Activated T-cell treated with anti-CD3 and anti-CD28 coated beads, Interleukin-2, amount 50 U/mL, for 4 hours (primary cell): ENCODE measurements at regions not wholly inside any gene's neighbourhood (a gene's known extent, or its start where the extent isn't known, plus 50 kb on each side); places are given as distances from the start of the nearest gene placed in this dataset.
"Not testable (repeated sequence)": the region's sequence is repeated elsewhere in the genome, so short reads cannot be mapped to it uniquely, and the experiment has no call there.

Experiments
- ATAC-seq, 2 donors: fragments of 200-7000 bp; cut with Tn5 transposase; one replicate each; pipeline ENCODE4 v1.10.0; 2021
- DNase-seq: peaks from one replicate; pipeline ENCODE4 v3.0.0-alpha.2; 2020
- H3K27me3 Mint-ChIP-seq: one replicate; pipeline ENCODE4 v1.8.0; 2021; ENCODE audit warnings: low read depth, mixed read lengths
- H3K36me3 Mint-ChIP-seq: one replicate; pipeline ENCODE4 v1.8.0; 2022; ENCODE audit warnings: mixed read lengths; ENCODE audit not compliant: insufficient read depth
- H3K4me1 Mint-ChIP-seq: one replicate; pipeline ENCODE4 v1.8.0; 2021; ENCODE audit warnings: low read depth, mixed read lengths
- H3K4me3 Mint-ChIP-seq: one replicate; pipeline ENCODE4 v1.8.0; 2021; ENCODE audit warnings: mild to moderate bottlenecking, moderate library complexity, mixed read lengths
- H3K9me3 Mint-ChIP-seq: one replicate; pipeline ENCODE4 v1.8.0; 2021; ENCODE audit warnings: mixed read lengths

DNA sequence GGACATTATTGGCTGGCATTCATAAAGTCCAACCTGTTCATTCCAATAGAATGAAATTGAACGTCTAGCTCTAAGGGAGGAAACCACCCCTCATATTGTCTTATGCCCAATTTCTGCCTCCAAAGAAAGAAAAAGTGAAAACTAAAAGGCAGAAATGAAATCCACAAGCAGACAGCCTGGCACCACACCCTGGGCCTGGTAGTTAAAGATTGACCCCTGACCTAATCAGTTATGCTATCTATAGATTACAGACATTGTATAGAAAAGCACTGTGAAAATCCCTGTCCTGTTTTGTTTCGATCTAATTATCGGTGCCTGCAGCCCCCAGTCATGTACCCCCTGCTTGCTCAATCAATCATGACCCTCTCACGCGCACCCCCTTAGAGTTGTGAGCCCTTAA, 54.3 kb upstream of the ATP1B1 start:
- DNase-seq, ATAC-seq, H3K9me3 Mint-ChIP-seq, H3K27me3 Mint-ChIP-seq, H3K36me3 Mint-ChIP-seq, H3K4me3 Mint-ChIP-seq: not testable (repeated sequence)
- peaks cover 26% of the 10 kb centered on the region for H3K4me1 Mint-ChIP-seq

DNA sequence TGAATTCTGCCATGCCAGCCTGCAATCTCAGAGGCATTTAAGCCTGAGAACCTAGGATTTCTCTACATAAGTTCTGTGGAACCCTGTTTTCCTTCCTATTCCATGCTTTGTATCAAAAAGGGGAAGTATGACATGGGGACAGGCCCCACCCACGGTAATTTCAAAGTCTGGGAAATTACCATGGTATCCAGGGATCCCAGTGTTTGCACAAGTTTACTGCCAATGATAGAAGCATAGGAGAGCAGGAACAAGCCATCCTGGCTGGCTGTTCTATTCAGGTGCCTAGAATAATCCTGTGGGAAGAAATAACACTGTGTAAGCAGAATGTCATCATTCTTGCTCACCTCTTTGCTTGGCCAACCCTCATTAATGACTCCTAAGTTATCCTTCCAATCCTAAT, 53.8 kb upstream of the ATP1B1 start:
- Mint-ChIP-seq H3K9me3 (no peaks in the 10 kb centered on the region), H3K27me3 (peaks cover 2% of the 10 kb centered on the region), H3K36me3 (no peaks in the 10 kb centered on the region), H3K4me3 (no peak overlapping the region), H3K4me1 (peaks cover 20% of the 10 kb centered on the region)
- no peak for ATAC-seq
- no peak for DNase-seq

DNA sequence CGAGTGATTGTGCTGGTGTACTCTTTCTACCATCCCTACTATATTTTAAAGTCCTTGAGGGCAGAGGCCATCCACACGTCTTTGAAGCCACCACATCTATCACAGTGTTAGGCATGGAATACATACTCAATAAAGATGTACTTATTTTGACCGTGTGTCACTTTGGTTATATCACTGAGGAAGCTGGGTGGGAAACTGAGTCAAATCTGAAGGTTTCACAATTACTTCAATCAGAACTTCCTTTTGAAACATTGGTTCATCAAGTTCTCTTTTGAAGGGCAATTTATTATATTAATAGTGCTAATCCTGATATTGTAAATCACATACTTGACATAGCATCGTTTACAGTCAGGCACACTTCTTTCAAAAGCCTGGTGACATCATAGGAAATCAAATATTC, 53.3 kb upstream of the ATP1B1 start:
- DNase-seq = no peak
- no peak overlapping the region for H3K4me3 Mint-ChIP-seq
- H3K27me3 Mint-ChIP-seq = peaks cover 2% of the 10 kb centered on the region
- peaks cover 17% of the 10 kb centered on the region for H3K4me1 Mint-ChIP-seq
- no peak for ATAC-seq
- H3K36me3 Mint-ChIP-seq = no peaks in the 10 kb centered on the region
- H3K9me3 Mint-ChIP-seq = no peaks in the 10 kb centered on the region
